ENCODE measurements at regions not wholly inside any gene's neighbourhood (a gene's known extent, or its start where the extent isn't known, plus 50 kb on each side); places are given as distances from the start of the nearest gene placed in this dataset.

DNA sequence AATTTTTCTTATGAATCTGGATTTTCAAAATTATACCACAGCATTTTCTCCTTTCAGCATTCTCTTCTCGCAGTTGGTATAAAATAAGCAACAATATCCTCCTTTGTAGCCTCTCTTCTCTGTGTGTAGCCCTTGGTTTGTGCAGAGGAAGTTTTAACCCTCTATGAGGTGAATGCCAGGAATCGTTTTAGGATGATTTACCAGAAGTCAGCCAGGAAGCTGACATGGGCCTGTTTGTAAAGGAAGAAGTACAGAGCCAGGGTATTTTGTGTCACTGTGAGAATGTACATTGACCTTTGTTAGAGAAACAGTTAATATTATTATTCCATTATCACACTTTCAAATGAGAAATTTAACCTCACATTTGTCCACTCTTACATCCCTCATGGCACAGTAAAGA lies 88.9 kb upstream of the RPL34 start:
- in situ Hi-C loops (cut with HindIII; ENCODE audit: low pct_ligation_motif_present, low pct_unique_long_range_greater_than_20kb, low sequenced_read_pairs): no loop called here
- DNase-seq: no peak

DNA sequence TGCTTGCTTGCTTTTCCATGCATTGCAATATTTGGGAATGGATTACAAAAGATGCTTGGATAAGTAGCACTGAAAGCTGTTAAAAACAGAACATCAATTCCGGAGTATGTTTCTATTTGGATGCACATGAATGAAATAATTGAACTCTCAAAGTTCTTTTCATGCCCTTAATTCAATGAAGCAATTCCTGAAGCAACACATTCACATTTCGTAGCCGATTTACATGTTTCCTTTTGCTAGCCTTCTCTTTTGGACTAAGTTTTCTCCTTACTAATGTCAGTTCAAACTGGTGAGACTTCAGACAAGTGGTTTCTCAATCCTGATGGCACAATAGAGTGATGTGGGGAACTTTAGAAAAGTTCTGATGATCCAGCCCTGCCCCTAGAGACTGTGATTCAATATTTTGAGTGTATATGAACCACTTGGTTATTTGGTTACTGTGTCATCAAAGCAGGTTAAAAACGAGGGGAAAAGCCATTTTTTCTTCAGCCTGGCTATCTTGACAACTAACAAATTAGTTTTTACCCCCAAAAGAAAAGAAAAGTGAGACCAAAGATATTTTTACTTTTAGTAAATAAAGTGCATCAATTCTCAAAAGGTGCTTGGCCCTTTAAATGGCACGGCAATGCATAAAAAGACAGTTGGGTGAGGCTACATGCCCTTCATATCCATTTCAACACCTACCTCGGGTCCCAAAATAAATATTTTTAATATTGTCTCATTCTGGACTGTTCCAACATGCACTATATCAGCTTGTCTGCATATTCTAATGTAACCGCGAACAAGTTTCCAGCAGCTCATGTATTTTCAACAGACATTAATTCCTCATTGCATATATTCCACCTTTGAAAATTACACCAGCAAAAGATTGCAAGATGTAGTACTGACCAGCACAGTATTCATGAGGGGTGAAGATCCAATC lies 90.1 kb upstream of the RPL34 start:
- DNase-seq: no peak
- in situ Hi-C loops (cut with HindIII; ENCODE audit: low pct_ligation_motif_present, low pct_unique_long_range_greater_than_20kb, low sequenced_read_pairs): no loop called here

DNA sequence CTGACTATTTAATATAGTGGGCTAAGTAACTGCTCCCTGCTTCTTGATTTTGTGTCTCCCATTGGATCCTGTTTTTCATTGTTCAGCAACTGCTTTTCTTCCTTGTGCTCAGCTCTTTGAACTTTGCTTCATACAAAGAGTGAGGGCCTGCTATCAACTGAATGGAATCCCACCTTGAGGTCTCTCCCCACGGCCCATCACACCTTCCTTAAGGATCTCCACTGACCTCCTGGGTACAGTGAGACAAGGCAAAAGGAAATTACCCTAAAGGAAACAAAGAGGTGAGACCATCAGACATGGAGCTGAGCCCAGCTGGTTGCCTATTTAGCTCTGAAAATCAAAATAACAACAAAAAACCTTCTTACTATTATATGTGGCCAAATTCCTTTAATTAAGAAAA lies 91.3 kb upstream of the RPL34 start:
- in situ Hi-C loops (cut with HindIII; ENCODE audit: low pct_ligation_motif_present, low pct_unique_long_range_greater_than_20kb, low sequenced_read_pairs): no loop called here
- no peak for DNase-seq

DNA sequence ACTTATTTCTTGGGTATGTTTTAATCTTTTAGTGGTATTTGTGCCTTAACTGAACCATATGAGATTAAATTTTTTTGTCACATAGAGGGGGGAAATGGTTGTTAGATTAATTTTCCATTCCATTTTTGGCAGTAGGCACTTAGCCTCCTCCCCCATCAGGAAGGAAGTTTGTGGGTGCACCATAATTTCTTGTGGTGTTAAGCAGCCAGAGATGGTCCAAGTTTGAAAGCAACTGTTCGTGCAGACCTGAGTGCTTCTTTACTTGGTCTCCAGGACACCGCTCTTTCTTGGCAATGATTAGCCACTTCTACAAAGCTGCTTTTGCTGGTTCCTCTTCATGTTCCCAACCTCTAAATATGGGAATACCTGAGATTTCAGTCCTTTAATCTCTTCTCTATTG lies 92.7 kb upstream of the RPL34 start:
- in situ Hi-C loops (cut with HindIII; ENCODE audit: low pct_ligation_motif_present, low pct_unique_long_range_greater_than_20kb, low sequenced_read_pairs): no loop called here

DNA sequence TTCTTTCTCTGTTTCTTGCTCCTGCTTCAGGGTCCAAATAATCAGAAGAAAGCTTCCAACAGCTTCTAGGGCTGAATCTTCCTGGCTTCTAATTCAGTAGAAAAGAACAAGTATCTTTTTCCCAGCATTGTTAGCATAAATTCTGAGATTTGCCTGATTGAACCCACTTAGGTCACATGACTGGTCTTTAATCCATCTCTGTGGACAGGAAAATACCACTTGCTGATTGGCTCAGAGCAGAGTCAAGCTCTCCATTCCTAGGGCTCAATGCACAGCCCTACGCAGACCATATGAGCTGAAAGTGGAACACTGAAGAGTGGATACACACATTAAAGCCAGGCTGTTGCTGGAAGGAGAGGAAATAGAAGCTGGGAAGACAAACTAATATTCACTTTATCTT lies 99.6 kb upstream of the RPL34 start:
- in situ Hi-C loops (cut with HindIII; ENCODE audit: low pct_ligation_motif_present, low pct_unique_long_range_greater_than_20kb, low sequenced_read_pairs): no loop called here
- DNase-seq: no peak

More for the DNA sequence above, 92.7 kb upstream of the RPL34 start:
- no peak for DNase-seq

DNA sequence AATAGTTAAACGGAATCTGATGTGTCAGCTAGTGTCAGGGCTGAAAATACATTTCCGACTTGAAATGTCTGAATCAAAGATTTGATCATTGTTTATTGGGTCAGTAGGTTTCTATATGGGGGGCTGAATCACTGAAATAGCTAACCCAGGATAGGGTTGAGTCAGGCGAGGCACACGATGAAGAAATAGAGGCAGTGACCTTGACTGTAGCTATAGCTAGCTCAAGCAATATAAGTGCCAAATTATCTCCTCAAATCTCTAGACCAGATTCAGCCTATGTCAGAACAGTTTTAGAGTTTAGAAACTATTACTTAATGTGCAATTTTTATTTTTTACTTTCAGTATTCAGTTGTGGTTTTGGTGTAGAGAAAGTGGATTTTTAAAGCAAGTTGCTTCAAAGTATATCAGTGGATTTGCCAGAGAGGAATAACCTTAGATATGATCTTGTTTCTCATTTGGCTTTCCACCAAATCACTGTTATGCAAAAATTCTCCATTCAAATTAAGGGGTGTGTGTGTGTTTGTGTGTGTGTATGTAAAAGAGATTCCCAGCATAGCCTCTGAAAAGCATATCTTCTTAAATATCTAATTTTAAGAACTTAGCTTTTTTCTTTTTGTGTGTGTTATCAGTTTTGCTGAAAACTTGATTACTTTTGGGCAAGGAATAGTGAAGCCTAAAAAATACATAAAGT lies 100.3 kb upstream of the RPL34 start:
- DNase-seq: no peak
- in situ Hi-C loops (cut with HindIII; ENCODE audit: low pct_ligation_motif_present, low pct_unique_long_range_greater_than_20kb, low sequenced_read_pairs): no loop called here

DNA sequence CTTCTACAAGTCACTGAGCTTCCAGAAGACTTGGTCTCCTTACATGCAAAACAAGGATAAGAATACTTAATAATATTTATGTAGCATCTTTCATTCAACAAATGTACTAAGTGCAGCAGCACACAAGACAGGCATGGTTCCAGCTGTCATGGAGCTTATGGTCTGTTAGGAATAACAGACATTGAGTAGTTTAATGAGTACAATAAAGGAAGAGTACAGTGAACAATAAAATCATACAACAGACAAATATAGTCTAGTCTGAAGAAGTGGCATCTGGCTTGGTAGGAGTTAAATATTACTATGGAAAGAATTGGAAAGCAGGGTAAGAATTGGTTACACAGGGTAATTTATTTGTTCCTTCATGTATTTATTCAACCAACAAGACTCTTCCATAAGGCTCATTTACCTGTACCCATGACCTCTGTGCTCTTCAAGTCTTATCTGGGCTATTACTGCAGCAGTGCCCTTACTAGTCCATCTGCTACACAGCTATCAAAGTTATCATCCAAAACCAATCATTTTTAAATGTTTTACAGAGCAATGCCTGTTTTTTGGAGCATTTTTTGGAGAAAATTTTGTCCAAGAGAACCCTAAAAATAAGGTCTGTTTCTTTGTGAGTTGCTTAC lies 101.1 kb upstream of the RPL34 start:
- in situ Hi-C loops (cut with HindIII; ENCODE audit: low pct_ligation_motif_present, low pct_unique_long_range_greater_than_20kb, low sequenced_read_pairs): no loop called here
- no peak for DNase-seq

DNA sequence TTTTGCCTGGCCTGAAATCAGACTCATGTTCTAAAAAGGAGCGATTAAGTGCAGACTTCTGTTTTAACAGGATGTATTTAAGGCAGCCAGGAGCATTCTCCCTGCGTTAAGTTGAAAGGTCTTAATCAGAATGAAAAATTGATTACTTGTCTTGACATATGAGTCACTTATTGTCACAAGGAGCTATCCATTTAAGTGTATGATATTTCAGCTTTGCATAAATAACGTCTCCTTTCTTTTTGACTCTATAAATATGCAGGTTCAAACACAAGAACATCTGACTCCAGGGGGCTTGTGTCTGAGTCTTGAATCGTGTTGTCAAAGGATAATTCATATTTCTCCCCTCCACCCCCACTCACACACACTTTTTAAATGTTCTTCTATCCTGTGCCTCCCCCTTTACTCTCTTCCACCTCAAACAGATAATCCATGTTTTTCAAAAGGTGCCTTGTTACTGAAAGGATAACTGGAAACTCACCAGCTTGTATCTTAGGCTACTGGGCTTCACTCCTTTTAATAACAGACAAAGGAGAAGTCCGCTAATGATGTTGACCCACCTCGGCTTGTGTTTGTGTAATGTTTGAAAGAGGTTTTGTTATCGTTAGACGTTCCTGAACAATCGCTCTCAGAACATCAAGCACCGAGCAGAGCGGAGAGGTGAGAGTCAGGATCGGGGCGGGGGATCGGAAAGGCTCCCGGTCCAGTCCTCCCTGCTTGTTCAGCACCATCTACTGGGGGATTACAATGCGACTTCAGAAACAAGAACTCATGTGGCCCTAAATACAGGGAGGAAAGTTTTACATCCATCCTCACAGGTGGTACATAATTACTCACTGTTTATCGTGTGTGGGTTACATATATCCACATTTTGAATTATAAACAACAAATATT lies 107.5 kb upstream of the RPL34 start:
- in situ Hi-C loops (cut with HindIII; ENCODE audit: low pct_ligation_motif_present, low pct_unique_long_range_greater_than_20kb, low sequenced_read_pairs): no loop called here
- no peak for DNase-seq

DNA sequence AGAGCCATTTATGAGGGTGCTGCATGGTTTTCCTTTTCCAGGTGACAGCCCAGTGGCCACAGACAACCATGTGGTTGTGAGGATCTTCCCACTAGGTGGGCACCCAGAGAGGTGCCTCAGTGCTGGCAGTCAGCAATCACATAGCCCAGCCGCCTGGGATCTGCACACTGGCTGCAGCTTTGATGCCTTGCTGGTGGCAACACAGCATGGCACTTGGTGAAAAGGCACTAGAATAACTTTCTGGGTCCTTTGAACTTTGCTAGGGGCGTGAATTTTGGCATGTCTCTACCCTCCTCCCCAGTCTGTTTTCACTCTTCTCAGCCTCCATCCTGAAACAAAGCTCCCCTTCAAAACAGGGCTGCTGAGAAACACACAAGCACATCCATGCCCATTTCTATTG lies 108.8 kb upstream of the RPL34 start:
- DNase-seq: no peak
- in situ Hi-C loops (cut with HindIII; ENCODE audit: low pct_ligation_motif_present, low pct_unique_long_range_greater_than_20kb, low sequenced_read_pairs): no loop called here

DNA sequence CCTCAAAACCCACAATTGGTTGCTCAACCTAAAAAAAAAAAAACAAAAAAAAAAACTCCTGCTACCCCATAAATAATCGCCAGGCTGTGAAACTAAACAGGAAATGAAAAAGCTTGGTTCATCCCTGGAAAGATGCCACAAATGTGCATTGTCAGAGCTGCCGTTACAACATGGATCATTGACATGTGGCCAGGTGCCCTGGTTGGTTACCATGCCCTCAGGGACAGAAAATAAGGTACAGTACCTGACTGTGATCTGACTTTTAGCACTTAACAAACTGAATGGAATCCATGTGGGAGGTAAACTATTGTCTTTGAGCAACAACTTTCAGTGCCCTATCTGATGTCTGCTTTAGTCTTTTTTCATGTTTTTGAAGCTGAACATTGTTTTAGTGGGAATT lies 118.0 kb upstream of the RPL34 start:
- no peak for DNase-seq

DNA sequence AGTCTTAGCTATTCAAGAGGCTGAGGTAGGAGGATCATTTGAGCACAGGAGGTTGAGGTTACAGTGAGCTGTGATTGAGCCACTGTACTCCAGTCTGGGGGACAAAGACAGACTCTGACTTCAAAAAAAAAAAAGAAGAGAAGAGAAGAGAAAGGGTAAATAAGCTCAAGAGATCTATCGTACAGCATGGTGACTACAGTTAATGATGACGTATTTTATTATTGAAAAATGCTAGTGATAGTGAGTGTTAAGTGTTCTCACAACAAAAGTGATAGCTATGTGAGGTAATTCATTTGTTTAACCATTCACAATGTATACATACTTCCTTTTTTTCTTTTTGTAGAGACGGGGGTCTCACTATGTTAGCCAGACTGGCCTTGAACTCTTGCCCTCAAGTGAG lies 121.5 kb upstream of the RPL34 start:
- DNase-seq: no peak
- in situ Hi-C loops (cut with HindIII; ENCODE audit: low pct_ligation_motif_present, low pct_unique_long_range_greater_than_20kb, low sequenced_read_pairs): no loop called here

More for the DNA sequence above, 118.0 kb upstream of the RPL34 start:
- in situ Hi-C loops (cut with HindIII; ENCODE audit: low pct_ligation_motif_present, low pct_unique_long_range_greater_than_20kb, low sequenced_read_pairs): no loop called here

DNA sequence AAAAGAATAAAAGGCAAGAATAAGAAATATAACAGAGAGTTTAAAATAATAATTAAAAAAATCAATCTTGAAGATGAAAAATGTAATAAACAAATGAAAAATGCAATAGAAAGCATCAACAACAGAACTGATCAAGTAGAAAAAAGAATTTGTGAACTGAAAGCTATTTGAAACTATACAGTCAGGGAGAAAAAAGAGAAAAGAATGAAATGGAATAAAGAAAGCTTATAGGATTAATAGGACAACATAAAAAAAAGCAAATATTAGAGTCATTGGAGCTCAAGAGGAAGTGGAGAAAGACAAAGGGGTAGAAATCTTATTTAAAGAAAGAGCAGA lies 126.8 kb upstream of the RPL34 start:
- no peak for DNase-seq
- in situ Hi-C loops (cut with HindIII; ENCODE audit: low pct_ligation_motif_present, low pct_unique_long_range_greater_than_20kb, low sequenced_read_pairs): no loop called here

DNA sequence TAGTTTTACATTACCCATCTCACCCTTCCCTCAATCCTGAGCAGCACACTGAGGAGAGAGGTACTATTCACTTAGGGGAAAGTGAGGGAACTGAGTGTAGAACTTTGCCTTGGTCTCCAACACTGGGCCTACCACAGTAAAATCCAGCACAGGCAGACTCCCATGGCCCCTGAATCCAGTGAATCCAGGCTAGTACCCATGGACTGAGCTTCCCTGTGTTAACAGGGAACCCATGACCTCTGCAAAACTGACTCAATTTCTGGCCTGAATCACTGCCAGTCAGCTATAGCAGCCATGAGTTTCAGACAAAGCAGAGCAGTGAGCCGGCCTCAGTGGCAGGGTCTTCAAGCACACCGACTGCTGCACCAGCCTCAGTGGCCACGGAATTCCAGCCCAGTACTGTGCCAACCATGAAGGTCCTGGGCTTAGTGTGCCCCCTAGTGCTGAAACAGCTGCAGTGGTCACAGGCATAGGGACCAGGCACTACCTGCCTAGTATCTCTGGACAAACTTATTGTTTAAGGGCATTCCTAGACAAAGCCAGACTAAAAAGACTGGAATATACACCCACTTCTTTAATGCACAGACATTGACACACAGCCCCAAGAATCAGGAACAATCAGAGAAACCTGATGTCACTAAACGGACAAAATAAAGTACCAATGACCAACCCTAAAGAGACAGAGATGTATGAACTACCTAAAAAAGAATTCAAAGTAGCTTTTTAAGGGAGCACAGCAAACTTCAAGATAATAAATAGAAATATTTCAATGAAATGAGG lies 127.4 kb upstream of the RPL34 start:
- in situ Hi-C loops (cut with HindIII; ENCODE audit: low pct_ligation_motif_present, low pct_unique_long_range_greater_than_20kb, low sequenced_read_pairs): no loop called here
- peak; percentile 40 for DNase-seq

DNA sequence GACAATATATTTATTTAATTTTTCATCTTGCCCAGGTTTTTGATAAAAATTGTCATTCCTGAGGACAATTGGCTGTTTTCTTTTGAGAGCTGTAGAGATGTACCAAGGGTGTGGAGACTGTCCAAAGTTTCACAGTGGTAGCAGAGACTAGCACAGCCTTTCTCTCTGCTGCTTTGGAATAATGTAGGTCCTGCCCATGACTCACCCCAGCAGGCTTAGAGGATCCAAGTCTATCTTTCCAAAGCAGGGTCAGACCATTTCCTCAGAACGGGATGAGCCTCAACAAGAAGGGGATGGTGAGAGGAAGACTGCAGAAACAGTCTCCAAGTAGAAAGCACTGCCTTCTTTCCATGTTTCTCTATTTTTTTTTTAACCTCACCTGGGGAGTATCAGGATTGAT lies 131.5 kb upstream of the RPL34 start:
- in situ Hi-C loops (cut with HindIII; ENCODE audit: low pct_ligation_motif_present, low pct_unique_long_range_greater_than_20kb, low sequenced_read_pairs): no loop called here
- DNase-seq: no peak

DNA sequence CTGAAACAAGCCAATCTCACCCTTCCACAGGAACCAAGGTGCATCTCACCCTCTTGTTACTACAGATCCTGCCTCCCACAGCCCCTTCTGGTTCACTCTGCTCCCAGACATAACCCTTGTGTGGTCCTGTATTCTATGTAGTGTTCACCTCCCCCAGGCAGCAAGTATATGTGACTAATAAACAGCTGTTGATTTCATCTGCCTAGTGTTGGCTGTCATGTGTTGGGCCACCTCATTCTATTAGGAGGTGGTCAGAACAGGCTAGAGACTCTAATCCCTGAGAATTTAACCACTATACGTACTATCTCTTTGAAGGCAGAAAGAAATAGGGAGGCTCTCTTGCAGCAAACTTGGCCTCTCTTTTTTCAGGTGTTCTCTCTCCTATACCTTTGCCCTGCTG lies 134.3 kb upstream of the RPL34 start:
- no peak for DNase-seq
- in situ Hi-C loops (cut with HindIII; ENCODE audit: low pct_ligation_motif_present, low pct_unique_long_range_greater_than_20kb, low sequenced_read_pairs): no loop called here

DNA sequence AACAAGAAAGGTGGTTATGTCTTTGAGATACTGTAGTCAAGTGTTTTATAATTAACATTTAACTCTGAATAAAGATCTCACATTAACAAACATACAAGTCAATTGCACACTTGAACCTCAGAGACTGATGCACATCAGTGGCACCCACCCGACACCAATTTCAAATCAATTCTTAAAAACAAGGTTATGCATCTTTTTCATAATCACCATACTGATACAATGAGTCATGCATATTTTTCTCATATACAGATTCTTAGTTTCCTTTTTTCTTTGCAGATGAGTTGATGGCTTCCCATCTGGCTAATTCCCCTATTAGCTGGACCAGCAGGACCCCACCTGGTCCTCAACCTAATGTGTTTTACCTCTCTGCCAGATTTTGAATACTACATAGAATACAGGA lies 136.2 kb upstream of the RPL34 start:
- no peak for DNase-seq
- in situ Hi-C loops (cut with HindIII; ENCODE audit: low pct_ligation_motif_present, low pct_unique_long_range_greater_than_20kb, low sequenced_read_pairs): no loop called here

DNA sequence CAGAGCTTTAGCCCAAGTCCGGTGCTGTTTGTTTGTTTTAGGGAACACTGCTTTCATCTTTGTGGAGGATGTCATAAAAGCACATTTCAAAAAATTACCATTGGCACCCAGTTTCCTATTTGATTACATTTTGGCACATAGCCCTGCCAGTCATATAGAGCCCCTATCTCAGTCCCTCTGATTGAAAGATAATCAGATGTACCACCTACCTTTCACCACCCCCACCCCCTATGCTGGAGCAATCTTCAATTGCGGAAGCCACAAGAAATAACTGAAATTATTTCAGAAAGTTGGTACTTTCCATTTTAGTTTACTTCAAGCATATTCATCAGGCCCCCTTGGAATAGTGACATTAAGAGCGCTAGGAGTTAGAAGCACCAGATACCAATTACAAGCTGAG lies 136.7 kb upstream of the RPL34 start:
- no peak for DNase-seq
- in situ Hi-C loops (cut with HindIII; ENCODE audit: low pct_ligation_motif_present, low pct_unique_long_range_greater_than_20kb, low sequenced_read_pairs): no loop called here

DNA sequence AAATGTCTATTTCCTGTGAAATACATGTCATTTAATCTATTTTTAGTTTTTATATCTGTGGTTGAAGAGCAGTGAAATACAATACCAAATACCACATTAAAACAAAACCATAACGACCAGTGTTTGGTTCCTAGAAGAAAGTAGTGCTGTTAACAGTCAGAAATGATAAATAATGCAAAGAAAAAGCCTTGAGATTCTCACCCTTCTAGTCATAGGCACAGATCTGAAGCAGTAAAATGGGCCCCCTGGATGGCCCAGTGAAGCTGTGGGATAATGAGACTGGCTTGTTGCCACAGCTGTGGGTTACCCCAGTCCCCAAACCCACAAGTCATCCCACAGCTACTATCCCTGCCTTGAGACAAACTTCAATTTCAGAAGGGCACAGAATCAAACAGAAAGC lies 137.3 kb upstream of the RPL34 start:
- no peak for DNase-seq

More for the DNA sequence above, 137.3 kb upstream of the RPL34 start:
- in situ Hi-C loops (cut with HindIII; ENCODE audit: low pct_ligation_motif_present, low pct_unique_long_range_greater_than_20kb, low sequenced_read_pairs): no loop called here

Measured in ACHN (cell line).